ENCODE measurements at regions not wholly inside any gene's neighbourhood (a gene's known extent, or its start where the extent isn't known, plus 50 kb on each side); places are given as distances from the start of the nearest gene placed in this dataset.
A peak's percentile ranks its signal among the peaks of the same experiment; 100 is the strongest.

GRCh38 chr5:163041254-163041653 is 396.1 kb upstream of the CCNG1 start:
- DNase-seq (ENCODE audit: low read depth) = no peak
- TF ChIP-seq, protein P1, sequence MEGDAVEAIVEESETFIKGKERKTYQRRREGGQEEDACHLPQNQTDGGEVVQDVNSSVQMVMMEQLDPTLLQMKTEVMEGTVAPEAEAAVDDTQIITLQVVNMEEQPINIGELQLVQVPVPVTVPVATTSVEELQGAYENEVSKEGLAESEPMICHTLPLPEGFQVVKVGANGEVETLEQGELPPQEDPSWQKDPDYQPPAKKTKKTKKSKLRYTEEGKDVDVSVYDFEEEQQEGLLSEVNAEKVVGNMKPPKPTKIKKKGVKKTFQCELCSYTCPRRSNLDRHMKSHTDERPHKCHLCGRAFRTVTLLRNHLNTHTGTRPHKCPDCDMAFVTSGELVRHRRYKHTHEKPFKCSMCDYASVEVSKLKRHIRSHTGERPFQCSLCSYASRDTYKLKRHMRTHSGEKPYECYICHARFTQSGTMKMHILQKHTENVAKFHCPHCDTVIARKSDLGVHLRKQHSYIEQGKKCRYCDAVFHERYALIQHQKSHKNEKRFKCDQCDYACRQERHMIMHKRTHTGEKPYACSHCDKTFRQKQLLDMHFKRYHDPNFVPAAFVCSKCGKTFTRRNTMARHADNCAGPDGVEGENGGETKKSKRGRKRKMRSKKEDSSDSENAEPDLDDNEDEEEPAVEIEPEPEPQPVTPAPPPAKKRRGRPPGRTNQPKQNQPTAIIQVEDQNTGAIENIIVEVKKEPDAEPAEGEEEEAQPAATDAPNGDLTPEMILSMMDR (IDR thresholded peaks at IDR 0.05; ENCODE audit: insufficient read depth, low read depth, low read length, missing control alignments) = no peak

GRCh38 chr5:163079618-163080017 is 357.8 kb upstream of the CCNG1 start:
- H3K4me3 ChIP-seq (ENCODE audit: low read length) = no peak overlapping the region
- no peak for DNase-seq (ENCODE audit: low read depth)
- TF ChIP-seq, protein P1 (IDR thresholded peaks at IDR 0.05; ENCODE audit: insufficient read depth, low read depth, low read length, missing control alignments) = peak; percentile 13

More at GRCh38 chr5:163041254-163041653, 396.1 kb upstream of the CCNG1 start:
- no peak overlapping the region for H3K4me3 ChIP-seq (ENCODE audit: low read length)

DNA sequence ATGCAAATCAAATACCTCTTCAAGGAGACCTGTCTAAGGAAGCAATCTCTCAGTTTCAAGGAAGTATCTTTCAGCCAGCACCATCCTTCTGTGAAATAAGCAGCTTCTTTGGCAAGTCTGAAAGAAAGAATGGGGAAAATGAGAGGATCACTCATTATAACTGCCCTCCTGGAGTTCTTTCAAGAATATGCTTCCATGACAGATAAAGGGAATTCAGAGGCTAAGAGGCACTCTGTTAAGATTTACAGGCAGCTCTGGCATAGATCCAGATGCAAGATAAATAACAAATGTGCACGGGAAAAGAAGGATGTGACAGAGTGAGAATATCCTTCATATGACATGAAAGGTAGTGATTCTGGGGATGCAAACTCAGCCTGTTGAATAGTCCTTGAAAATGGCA is 348.2 kb upstream of the CCNG1 start:
- TF ChIP-seq, protein P1 (IDR thresholded peaks at IDR 0.05; ENCODE audit: insufficient read depth, low read depth, low read length, missing control alignments) = no peak
- DNase-seq (ENCODE audit: low read depth) = no peak
- no peak overlapping the region for H3K4me3 ChIP-seq (ENCODE audit: low read length)

- no peak for DNase-seq (ENCODE audit: low read depth)
- H3K4me3 ChIP-seq (ENCODE audit: low read length) = no peak overlapping the region
- TF ChIP-seq, protein P1 (IDR thresholded peaks at IDR 0.05; ENCODE audit: insufficient read depth, low read depth, low read length, missing control alignments) = no peak
Observed at GRCh38 chr5:163089926-163090325, 347.5 kb upstream of the CCNG1 start.

DNA sequence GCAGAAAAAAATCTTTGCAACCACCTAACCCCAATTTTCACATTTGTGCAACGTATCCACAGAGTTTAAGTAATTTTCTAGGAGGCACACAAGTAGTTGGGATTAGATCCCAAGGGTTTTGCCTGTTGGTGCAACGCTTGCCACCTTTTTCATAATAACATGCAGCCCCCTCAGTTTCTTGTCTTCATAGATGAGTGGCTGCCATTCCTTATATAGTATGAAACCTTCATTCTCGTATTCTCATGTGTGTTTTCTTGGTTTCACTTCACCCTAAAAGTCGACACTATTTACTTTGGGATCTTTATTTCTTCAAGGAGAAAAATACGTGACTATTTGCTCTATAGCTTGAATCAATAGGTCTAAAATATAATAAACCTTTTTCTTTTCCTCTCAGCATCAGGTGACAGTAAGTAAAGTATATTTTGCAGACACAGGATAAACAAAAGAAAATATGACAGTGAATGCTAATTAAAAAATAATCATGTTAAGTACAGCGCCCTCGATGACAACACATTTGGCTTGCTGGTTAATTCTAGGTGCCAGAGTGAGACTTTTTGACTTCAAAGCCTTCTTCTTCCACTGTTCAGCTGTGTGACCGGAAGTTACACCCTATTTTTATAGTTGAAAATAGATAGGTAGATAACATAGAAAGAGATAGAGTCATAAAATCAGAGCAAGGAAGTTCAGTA is 342.8 kb upstream of the CCNG1 start:
- TF ChIP-seq, protein P1 (IDR thresholded peaks at IDR 0.05; ENCODE audit: insufficient read depth, low read depth, low read length, missing control alignments) = no peak
- no peak for DNase-seq (ENCODE audit: low read depth)
- no peak overlapping the region for H3K4me3 ChIP-seq (ENCODE audit: low read length)

- no peak overlapping the region for H3K4me3 ChIP-seq (ENCODE audit: low read length)
- TF ChIP-seq, protein P1 (IDR thresholded peaks at IDR 0.05; ENCODE audit: insufficient read depth, low read depth, low read length, missing control alignments) = no peak
- no peak for DNase-seq (ENCODE audit: low read depth)
Observed at GRCh38 chr5:163104464-163104863, 332.9 kb upstream of the CCNG1 start.

- H3K4me3 ChIP-seq (ENCODE audit: low read length) = no peak overlapping the region
- TF ChIP-seq, protein P1 (IDR thresholded peaks at IDR 0.05; ENCODE audit: insufficient read depth, low read depth, low read length, missing control alignments) = no peak
- peak; percentile 72 for DNase-seq (ENCODE audit: low read depth)
Observed at GRCh38 chr5:163105456-163105855, 331.9 kb upstream of the CCNG1 start.

Data from epithelial cell of esophagus (primary cell).